OCI-LY1 (cell line): ENCODE measurements at regions not wholly inside any gene's neighbourhood (a gene's known extent, or its start where the extent isn't known, plus 50 kb on each side); places are given as distances from the start of the nearest gene placed in this dataset.

Source experiments
- EZH2 ChIP-seq: fragments of 200-600 bp; sonication (generic), shearing (Covaris generic); IDR thresholded peaks from 2 replicates; pipeline ENCODE4 v1.8.0; 2017; ENCODE audit warnings: borderline replicate concordance, mixed run types, mild to moderate bottlenecking, antibody characterized with exemption, low read length, moderate library complexity, mixed read lengths
- TF ChIP-seq, protein P1 (sequence below): fragments of 200-600 bp; sonication (generic), shearing (Covaris generic); IDR thresholded peaks from 2 replicates; pipeline ENCODE4 v1.5.1; 2017; ENCODE audit warnings: mild to moderate bottlenecking, antibody characterized with exemption, low read length, moderate library complexity, mixed read lengths

DNA sequence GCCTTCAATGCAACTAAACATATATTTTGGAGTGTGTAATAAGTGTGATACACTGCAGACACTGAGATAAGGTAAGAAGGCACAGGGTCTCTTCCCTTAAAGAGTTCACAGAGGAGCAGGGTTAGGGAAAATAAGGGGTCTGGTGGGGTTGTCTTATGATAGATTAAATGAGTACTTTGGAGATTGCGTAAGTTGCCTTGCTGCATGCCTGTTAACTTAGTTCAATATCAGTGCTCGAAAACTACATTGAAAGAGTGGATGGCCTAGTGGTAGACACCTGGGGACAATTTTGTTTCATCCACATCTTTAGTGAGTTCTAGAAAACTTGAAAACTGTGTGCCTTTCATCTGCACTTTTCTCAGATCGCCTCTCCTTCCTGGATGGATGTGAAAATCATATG lies 123.2 kb upstream of the BTBD3 start:
- TF ChIP-seq, protein P1, sequence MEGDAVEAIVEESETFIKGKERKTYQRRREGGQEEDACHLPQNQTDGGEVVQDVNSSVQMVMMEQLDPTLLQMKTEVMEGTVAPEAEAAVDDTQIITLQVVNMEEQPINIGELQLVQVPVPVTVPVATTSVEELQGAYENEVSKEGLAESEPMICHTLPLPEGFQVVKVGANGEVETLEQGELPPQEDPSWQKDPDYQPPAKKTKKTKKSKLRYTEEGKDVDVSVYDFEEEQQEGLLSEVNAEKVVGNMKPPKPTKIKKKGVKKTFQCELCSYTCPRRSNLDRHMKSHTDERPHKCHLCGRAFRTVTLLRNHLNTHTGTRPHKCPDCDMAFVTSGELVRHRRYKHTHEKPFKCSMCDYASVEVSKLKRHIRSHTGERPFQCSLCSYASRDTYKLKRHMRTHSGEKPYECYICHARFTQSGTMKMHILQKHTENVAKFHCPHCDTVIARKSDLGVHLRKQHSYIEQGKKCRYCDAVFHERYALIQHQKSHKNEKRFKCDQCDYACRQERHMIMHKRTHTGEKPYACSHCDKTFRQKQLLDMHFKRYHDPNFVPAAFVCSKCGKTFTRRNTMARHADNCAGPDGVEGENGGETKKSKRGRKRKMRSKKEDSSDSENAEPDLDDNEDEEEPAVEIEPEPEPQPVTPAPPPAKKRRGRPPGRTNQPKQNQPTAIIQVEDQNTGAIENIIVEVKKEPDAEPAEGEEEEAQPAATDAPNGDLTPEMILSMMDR, result no peak
- TF ChIP-seq EZH2, result no peak
